Osteocyte (in vitro differentiated cells): ENCODE measurements at regions not wholly inside any gene's neighbourhood (a gene's known extent, or its start where the extent isn't known, plus 50 kb on each side); places are given as distances from the start of the nearest gene placed in this dataset.

ENCODE experiments used
- DNase-seq: peaks from one replicate; pipeline ENCODE4 v3.0.0; 2021; ENCODE audit warnings: mixed read lengths; ENCODE audit not compliant: unreplicated experiment; ENCODE audit errors: extremely low spot score
- H3K27ac Mint-ChIP-seq: one replicate; pipeline ENCODE4 v1.8.0; 2021; ENCODE audit warnings: mild to moderate bottlenecking, mixed read lengths; ENCODE audit not compliant: unreplicated experiment
- H3K27me3 Mint-ChIP-seq: one replicate; pipeline ENCODE4 v1.8.0; 2021; ENCODE audit warnings: mixed read lengths; ENCODE audit not compliant: unreplicated experiment
- H3K36me3 Mint-ChIP-seq: one replicate; pipeline ENCODE4 v1.8.0; 2021; ENCODE audit warnings: mixed read lengths; ENCODE audit not compliant: unreplicated experiment
- H3K4me1 Mint-ChIP-seq: one replicate; pipeline ENCODE4 v1.8.0; 2021; ENCODE audit warnings: mixed read lengths; ENCODE audit not compliant: unreplicated experiment
- H3K4me3 Mint-ChIP-seq: one replicate; pipeline ENCODE4 v1.8.0; 2021; ENCODE audit warnings: mild to moderate bottlenecking, moderate library complexity, mixed read lengths; ENCODE audit not compliant: unreplicated experiment
- H3K9me3 Mint-ChIP-seq: one replicate; pipeline ENCODE4 v1.8.0; 2021; ENCODE audit warnings: mixed read lengths; ENCODE audit not compliant: unreplicated experiment
- TF ChIP-seq, protein P1 (sequence below): fragments of 200-600 bp; sonication (generic); IDR thresholded peaks from 2 replicates; pipeline ENCODE4 v1.5.0; 2021; ENCODE audit warnings: antibody characterized with exemption, mild to moderate bottlenecking, moderate library complexity

DNA sequence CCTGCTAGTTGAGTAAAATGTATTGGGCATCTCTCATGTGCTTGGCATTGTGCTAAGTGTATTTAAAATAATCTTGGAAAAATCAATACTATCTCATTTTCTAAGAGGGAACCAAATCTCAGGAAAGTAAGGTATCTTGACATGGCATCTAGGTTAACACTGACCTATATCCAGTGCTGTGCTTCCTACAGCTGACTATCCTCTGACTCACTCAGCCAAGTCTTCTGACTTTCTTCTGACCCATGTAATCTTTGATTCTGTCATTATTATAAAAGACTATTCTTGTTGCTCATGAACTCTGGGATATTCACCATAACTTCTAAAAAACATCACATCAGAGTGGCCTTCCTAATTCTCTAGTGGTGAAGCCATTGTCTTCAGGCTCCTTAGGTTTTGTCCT, 304.1 kb upstream of the TENM4 start:
- Mint-ChIP-seq H3K27ac (no peak overlapping the region), H3K36me3 (no peaks in the 10 kb centered on the region), H3K9me3 (no peaks in the 10 kb centered on the region), H3K4me3 (no peak overlapping the region), H3K27me3 (no peaks in the 10 kb centered on the region), H3K4me1 (no peaks in the 10 kb centered on the region)
- no peak for DNase-seq
- TF ChIP-seq, protein P1, sequence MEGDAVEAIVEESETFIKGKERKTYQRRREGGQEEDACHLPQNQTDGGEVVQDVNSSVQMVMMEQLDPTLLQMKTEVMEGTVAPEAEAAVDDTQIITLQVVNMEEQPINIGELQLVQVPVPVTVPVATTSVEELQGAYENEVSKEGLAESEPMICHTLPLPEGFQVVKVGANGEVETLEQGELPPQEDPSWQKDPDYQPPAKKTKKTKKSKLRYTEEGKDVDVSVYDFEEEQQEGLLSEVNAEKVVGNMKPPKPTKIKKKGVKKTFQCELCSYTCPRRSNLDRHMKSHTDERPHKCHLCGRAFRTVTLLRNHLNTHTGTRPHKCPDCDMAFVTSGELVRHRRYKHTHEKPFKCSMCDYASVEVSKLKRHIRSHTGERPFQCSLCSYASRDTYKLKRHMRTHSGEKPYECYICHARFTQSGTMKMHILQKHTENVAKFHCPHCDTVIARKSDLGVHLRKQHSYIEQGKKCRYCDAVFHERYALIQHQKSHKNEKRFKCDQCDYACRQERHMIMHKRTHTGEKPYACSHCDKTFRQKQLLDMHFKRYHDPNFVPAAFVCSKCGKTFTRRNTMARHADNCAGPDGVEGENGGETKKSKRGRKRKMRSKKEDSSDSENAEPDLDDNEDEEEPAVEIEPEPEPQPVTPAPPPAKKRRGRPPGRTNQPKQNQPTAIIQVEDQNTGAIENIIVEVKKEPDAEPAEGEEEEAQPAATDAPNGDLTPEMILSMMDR = no peak

DNA sequence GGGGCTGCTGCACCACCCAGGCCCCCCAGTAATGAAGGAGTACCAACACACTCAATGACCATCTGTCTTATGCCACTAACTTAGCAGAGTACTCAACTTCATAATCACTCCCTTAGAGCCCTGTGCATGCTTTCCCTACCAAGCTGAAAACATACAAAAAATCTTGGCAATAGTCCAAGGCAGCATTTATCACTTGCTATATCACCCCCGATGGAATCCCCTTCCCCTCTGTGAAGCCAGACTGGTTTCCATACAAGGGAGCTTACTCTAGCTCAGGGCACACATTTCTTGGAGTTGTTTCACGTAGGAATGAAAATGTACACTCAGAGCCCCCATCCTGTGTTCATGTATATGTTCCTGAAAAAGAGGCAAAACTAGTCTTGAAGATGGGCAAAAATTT, 301.3 kb upstream of the TENM4 start:
- Mint-ChIP-seq H3K27me3 (no peaks in the 10 kb centered on the region), H3K36me3 (no peaks in the 10 kb centered on the region), H3K9me3 (no peaks in the 10 kb centered on the region), H3K4me3 (no peak overlapping the region), H3K4me1 (no peaks in the 10 kb centered on the region), H3K27ac (no peak overlapping the region)
- no peak for DNase-seq
- TF ChIP-seq, protein P1 = no peak

DNA sequence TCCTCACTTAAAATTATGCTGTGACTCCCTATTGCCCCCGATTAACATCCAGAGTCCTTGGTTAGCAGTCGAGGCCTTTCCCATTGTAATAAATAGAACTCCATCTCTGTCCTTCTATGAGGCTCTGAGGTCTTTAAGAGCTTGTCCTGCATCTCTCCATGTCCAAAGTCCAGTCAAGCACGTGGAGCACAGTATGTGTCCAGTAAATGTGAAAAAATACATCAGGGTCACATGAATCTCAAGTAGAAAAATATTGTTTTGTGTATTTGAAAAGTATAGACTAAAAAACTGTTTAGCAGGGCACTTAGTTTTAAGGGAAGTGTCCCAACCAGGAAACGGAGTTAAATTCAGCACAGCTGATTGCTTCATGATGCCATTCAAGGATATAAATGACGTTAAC, 298.8 kb upstream of the TENM4 start:
- Mint-ChIP-seq H3K27me3 (no peaks in the 10 kb centered on the region), H3K9me3 (no peaks in the 10 kb centered on the region), H3K4me1 (no peaks in the 10 kb centered on the region), H3K27ac (no peak overlapping the region), H3K4me3 (no peak overlapping the region), H3K36me3 (no peaks in the 10 kb centered on the region)
- no peak for DNase-seq
- TF ChIP-seq, protein P1 = no peak

DNA sequence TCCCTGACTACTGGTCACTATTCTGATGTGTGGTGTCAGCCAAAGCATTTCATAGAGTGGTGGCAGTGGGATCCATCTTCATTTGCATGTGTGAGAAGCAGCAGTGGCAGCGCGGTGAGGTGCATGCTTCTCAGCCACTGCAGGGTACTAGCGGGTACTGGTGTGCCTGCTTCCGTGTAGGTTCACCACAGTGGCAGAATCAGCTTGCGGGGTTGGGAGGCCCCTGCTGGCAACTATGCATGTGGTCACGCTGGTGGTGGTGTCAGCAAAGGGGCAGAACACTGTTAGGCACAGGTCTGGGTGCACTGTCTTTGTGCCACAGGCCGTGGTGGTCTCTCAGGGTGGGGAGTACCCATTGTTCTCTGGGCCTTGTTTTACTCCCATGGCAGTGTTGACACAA, 286.4 kb upstream of the TENM4 start:
- Mint-ChIP-seq H3K36me3 (no peaks in the 10 kb centered on the region), H3K4me3 (no peak overlapping the region), H3K27me3 (no peaks in the 10 kb centered on the region), H3K9me3 (peaks cover 11% of the 10 kb centered on the region), H3K27ac (no peak overlapping the region), H3K4me1 (no peaks in the 10 kb centered on the region)
- no peak for DNase-seq
- TF ChIP-seq, protein P1 = no peak

DNA sequence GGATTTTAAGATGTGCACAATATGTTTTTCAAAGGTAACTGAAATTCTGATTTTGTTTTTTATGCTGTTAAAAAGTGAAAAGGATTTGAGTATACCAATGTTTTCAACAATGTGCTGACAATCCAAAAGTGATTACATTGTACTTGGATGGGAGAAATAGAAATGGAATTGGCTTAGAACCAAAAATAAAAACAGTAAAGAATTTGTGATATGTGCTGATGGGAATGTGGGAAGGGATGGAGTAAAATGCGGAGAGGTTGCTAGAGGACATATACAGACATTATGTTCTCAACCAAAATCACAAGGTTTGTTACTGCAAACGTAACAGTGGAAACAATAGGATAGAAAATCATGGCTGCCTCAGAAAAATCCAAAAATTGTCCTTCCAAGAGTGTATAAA, 279.3 kb upstream of the TENM4 start:
- DNase-seq = no peak
- H3K36me3 Mint-ChIP-seq = no peaks in the 10 kb centered on the region
- H3K27ac Mint-ChIP-seq = no peak overlapping the region
- H3K4me1 Mint-ChIP-seq = no peaks in the 10 kb centered on the region
- no peaks in the 10 kb centered on the region for H3K9me3 Mint-ChIP-seq
- H3K4me3 Mint-ChIP-seq = no peak overlapping the region
- no peaks in the 10 kb centered on the region for H3K27me3 Mint-ChIP-seq
- TF ChIP-seq, protein P1 = no peak
